Liver (tissue), 8 donors: ENCODE measurements at regions not wholly inside any gene's neighbourhood (a gene's known extent, or its start where the extent isn't known, plus 50 kb on each side); places are given as distances from the start of the nearest gene placed in this dataset.

ENCODE experiments used
- DNase-seq: peaks from one replicate; pipeline ENCODE4 v3.0.0-alpha.2; 2017; ENCODE audit warnings: low spot score
- H3K27ac ChIP-seq, 2 donors: one replicate each; pipeline ENCODE4 v1.7.0; 2013; ENCODE audit warnings: inconsistent platforms in 2 of 2, low read length in 2 of 2, control low read depth in 1 of 2, low read depth in 1 of 2, mild to moderate bottlenecking in 1 of 2
- H3K27me3 ChIP-seq, 4 donors: one replicate each; pipeline versions ENCODE4 v1.6.1 to v1.7.0; 2013; ENCODE audit warnings: low read length in 3 of 4, inconsistent platforms in 1 of 4, mild to moderate bottlenecking in 1 of 4, moderate library complexity in 1 of 4; ENCODE audit not compliant: control insufficient read depth in 4 of 4, insufficient read depth in 4 of 4
- H3K36me3 ChIP-seq, 4 donors: one replicate each; pipeline versions ENCODE4 v1.6.1 to v1.7.0; 2013; ENCODE audit warnings: low read length in 3 of 4, mild to moderate bottlenecking in 3 of 4, low read depth in 1 of 4, moderate library complexity in 1 of 4; ENCODE audit not compliant: control insufficient read depth in 4 of 4, insufficient read depth in 3 of 4
- H3K4me1 ChIP-seq, 4 donors: one replicate each; pipeline versions ENCODE4 v1.6.1 to v1.7.0; 2013; ENCODE audit warnings: low read length in 3 of 4, mild to moderate bottlenecking in 3 of 4, moderate library complexity in 1 of 4; ENCODE audit not compliant: control insufficient read depth in 4 of 4, insufficient read depth in 4 of 4
- H3K4me3 ChIP-seq, 3 donors: one replicate each; pipeline versions ENCODE4 v1.6.1 to v1.7.0; 2013; ENCODE audit warnings: low read length in 3 of 3, control low read depth in 1 of 3, low read depth in 1 of 3, mild to moderate bottlenecking in 1 of 3
- H3K9ac ChIP-seq, 2 donors: one replicate each; pipeline ENCODE4 v1.7.0; 2013; ENCODE audit warnings: low read length in 2 of 2, mild to moderate bottlenecking in 2 of 2, moderate library complexity in 2 of 2, control low read depth in 1 of 2, low read depth in 1 of 2
- H3K9me3 ChIP-seq, 4 donors: one replicate each; pipeline versions ENCODE4 v1.6.1 to v1.7.0; 2013; ENCODE audit warnings: low read length in 3 of 4; ENCODE audit not compliant: control insufficient read depth in 4 of 4
- ATF3 ChIP-seq: IDR thresholded peaks from 2 replicates; pipeline ENCODE4 v1.6.1; 2016; ENCODE audit warnings: antibody characterized with exemption
- EGR1 ChIP-seq, 2 donors: IDR thresholded peaks; 2 replicates each; pipeline ENCODE4 v1.6.1; 2016 to 2018; ENCODE audit warnings: antibody characterized with exemption in 2 of 2, low read depth in 2 of 2
- FOXA1 ChIP-seq: IDR thresholded peaks from 2 replicates; pipeline ENCODE4 v1.6.1; 2016; ENCODE audit warnings: antibody characterized with exemption
- FOXA2 ChIP-seq: IDR thresholded peaks from 2 replicates; pipeline ENCODE4 v1.6.1; 2016; ENCODE audit warnings: antibody characterized with exemption
- GABPA ChIP-seq, 2 donors: IDR thresholded peaks in 1 of 2; conservative IDR thresholded peaks in 1 of 2; 2 replicates each; pipeline ENCODE4 v1.6.1; 2016; ENCODE audit warnings: antibody characterized with exemption in 2 of 2, mild to moderate bottlenecking in 1 of 2, moderate library complexity in 1 of 2
- HNF4A ChIP-seq, 2 donors: conservative IDR thresholded peaks; 2 replicates each; pipeline ENCODE4 v1.6.1; 2016; ENCODE audit warnings: antibody characterized with exemption in 2 of 2, mild to moderate bottlenecking in 2 of 2
- HNF4G ChIP-seq: IDR thresholded peaks from 2 replicates; pipeline ENCODE4 v1.6.1; 2016; ENCODE audit warnings: antibody characterized with exemption
- JUND ChIP-seq, 2 donors: IDR thresholded peaks; 2 replicates each; pipeline ENCODE4 v1.6.1; 2016; ENCODE audit warnings: antibody characterized with exemption in 2 of 2
- MAX ChIP-seq: IDR thresholded peaks from 2 replicates; pipeline ENCODE4 v1.6.1; 2016; ENCODE audit warnings: antibody characterized with exemption
- NR2F2 ChIP-seq: IDR thresholded peaks from 2 replicates; pipeline ENCODE4 v1.6.1; 2016; ENCODE audit warnings: antibody characterized with exemption
- RAD21 ChIP-seq, 2 donors: IDR thresholded peaks; 2 replicates each; pipeline ENCODE4 v1.6.1; 2016; ENCODE audit warnings: antibody characterized with exemption in 2 of 2, mild to moderate bottlenecking in 2 of 2
- REST ChIP-seq: IDR thresholded peaks from 2 replicates; pipeline ENCODE4 v1.6.1; 2016; ENCODE audit warnings: antibody characterized with exemption, mild to moderate bottlenecking
- RXRA ChIP-seq, 2 donors: IDR thresholded peaks; 2 replicates each; pipeline ENCODE4 v1.6.1; 2017 to 2018; ENCODE audit warnings: antibody characterized with exemption in 2 of 2, mild to moderate bottlenecking in 1 of 2
- SP1 ChIP-seq: IDR thresholded peaks from 2 replicates; pipeline ENCODE4 v1.6.1; 2018; ENCODE audit warnings: antibody characterized with exemption, mild to moderate bottlenecking
- TAF1 ChIP-seq: conservative IDR thresholded peaks from 2 replicates; pipeline ENCODE4 v1.6.1; 2016; ENCODE audit warnings: antibody characterized with exemption, mild to moderate bottlenecking
- YY1 ChIP-seq: IDR thresholded peaks from 2 replicates; pipeline ENCODE4 v1.6.1; 2016; ENCODE audit warnings: antibody characterized with exemption, mild to moderate bottlenecking
- ZBTB33 ChIP-seq: IDR thresholded peaks from 2 replicates; pipeline ENCODE4 v1.6.1; 2016; ENCODE audit warnings: antibody characterized with exemption
- WGBS: extraction: QIAGEN DNeasy Blood & Tissue Kit; methylation state at CpG from one replicate; pipeline ENCODE4 v1.1.7; 2013; 5-methylcytosine and 5-hydroxymethylcytosine counted together
- TF ChIP-seq, protein P1 (sequence below): fragments of 150-350 bp; IDR thresholded peaks from 2 replicates; pipeline ENCODE4 v1.5.1; 2017; ENCODE audit warnings: improper control_type of control experiment, low read depth, low read length; ENCODE audit not compliant: missing input control
- donor health status: healthy.
- donor health status: healthy.
- donor health status: healthy.
- donor health status: healthy.
- donor health status: healthy.

GRCh38 chr6:56310241-56310640 lies 62.9 kb upstream of the COL21A1 start:
- no peaks in the 10 kb centered on the region for H3K27me3 ChIP-seq
- no peaks in the 10 kb centered on the region for H3K4me1 ChIP-seq
- no peak for TF ChIP-seq JUND (IDR thresholded peaks at IDR 0.05)
- TF ChIP-seq RAD21 (IDR thresholded peaks at IDR 0.05), result no peak
- no peak for TF ChIP-seq NR2F2
- no peak for TF ChIP-seq ZBTB33
- no peak for TF ChIP-seq FOXA1
- TF ChIP-seq MAX, result no peak
- TF ChIP-seq YY1, result no peak
- no peak for TF ChIP-seq HNF4G
- TF ChIP-seq GABPA (IDR thresholded peaks at IDR 0.05 in 1 of 2, conservative IDR thresholded peaks at IDR 0.05 in 1 of 2), result no peak
- no peaks in the 10 kb centered on the region for H3K9me3 ChIP-seq
- no peaks in the 10 kb centered on the region for H3K36me3 ChIP-seq
- no peak overlapping the region for H3K4me3 ChIP-seq
- no peak overlapping the region for H3K27ac ChIP-seq
- WGBS, result 90% methylated on average over 1 of the region's 1 CpG
- no peak for DNase-seq
- no peak overlapping the region for H3K9ac ChIP-seq

- no peak overlapping the region for H3K4me3 ChIP-seq
- no peak overlapping the region for H3K9ac ChIP-seq
- H3K36me3 ChIP-seq, result no peaks in the 10 kb centered on the region
- no peaks in the 10 kb centered on the region for H3K4me1 ChIP-seq
- TF ChIP-seq RXRA (IDR thresholded peaks at IDR 0.05) (no peak), SP1 (no peak), FOXA2 (no peak), TAF1 (no peak), ATF3 (no peak), YY1 (no peak), NR2F2 (no peak), EGR1 (IDR thresholded peaks at IDR 0.05; ENCODE audit: low read depth in 2 of 2) (no peak), FOXA1 (no peak), RAD21 (IDR thresholded peaks at IDR 0.05) (no peak), GABPA (IDR thresholded peaks at IDR 0.05 in 1 of 2, conservative IDR thresholded peaks at IDR 0.05 in 1 of 2) (no peak), MAX (no peak), REST (no peak), JUND (IDR thresholded peaks at IDR 0.05) (no peak), ZBTB33 (no peak), HNF4G (no peak), HNF4A (conservative IDR thresholded peaks at IDR 0.05) (no peak)
- TF ChIP-seq, protein P1, sequence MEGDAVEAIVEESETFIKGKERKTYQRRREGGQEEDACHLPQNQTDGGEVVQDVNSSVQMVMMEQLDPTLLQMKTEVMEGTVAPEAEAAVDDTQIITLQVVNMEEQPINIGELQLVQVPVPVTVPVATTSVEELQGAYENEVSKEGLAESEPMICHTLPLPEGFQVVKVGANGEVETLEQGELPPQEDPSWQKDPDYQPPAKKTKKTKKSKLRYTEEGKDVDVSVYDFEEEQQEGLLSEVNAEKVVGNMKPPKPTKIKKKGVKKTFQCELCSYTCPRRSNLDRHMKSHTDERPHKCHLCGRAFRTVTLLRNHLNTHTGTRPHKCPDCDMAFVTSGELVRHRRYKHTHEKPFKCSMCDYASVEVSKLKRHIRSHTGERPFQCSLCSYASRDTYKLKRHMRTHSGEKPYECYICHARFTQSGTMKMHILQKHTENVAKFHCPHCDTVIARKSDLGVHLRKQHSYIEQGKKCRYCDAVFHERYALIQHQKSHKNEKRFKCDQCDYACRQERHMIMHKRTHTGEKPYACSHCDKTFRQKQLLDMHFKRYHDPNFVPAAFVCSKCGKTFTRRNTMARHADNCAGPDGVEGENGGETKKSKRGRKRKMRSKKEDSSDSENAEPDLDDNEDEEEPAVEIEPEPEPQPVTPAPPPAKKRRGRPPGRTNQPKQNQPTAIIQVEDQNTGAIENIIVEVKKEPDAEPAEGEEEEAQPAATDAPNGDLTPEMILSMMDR, result no peak
- DNase-seq, result no peak
- H3K9me3 ChIP-seq, result no peaks in the 10 kb centered on the region
- H3K27ac ChIP-seq, result no peak overlapping the region
- 83% methylated on average over 1 of the region's 1 CpG for WGBS
- H3K27me3 ChIP-seq, result no peaks in the 10 kb centered on the region
These were observed 52.5 kb upstream of the COL21A1 start for GRCh38 chr6:56299916-56300315.
